ENCODE measurements at regions not wholly inside any gene's neighbourhood (a gene's known extent, or its start where the extent isn't known, plus 50 kb on each side); places are given as distances from the start of the nearest gene placed in this dataset.

DNA sequence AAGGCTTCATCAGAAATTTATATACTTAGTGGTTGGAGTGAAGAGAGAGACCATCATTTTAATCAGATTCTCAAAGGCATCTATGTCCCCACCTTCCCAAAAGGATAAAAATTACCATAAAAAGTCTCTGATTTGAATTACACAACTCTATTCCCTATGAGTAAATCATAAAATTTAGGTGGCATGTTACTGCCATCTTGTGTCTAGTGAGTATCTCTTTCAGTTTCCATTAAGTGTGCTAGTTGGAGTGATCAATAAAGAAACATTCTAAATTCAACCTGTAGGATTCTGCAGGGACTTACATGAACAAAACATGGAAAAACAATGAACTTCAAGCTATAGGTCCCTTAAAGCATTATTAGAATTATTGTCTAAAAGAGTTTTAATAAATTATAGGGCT is 655.4 kb downstream of the LTN1 start (continued):
- TF ChIP-seq ETV1 (tag; conservative IDR thresholded peaks at IDR 0.05; ENCODE audit: low read depth) (no peak), RBBP5 (IDR thresholded peaks at IDR 0.05; ENCODE audit: borderline replicate concordance, insufficient read depth, low read length, poor library complexity, severe bottlenecking) (no peak), ZFX (CRISPR knock-in tag; IDR thresholded peaks at IDR 0.05) (no peak), PHB (CRISPR knock-in tag; IDR thresholded peaks at IDR 0.05) (no peak)

DNA sequence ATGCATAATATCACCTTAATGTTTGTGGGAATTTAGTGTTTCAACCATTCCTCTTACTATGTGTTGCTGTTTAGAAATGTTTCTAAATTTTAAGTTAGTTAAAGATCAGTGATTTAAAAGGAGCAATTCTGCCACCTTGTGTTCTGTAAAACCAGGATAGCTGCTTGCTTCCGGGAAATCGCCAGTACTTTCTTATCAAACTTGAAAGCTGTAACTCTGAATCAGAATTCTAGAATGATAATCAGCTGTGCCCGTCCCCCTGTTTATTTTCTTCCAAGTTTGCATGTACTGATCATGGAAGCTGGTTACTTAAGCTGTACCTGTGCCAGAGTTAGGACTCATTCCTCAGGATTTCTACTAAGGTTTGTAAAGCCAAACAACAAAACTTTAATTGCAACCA is 656.4 kb downstream of the LTN1 start:
- DNase-seq (ENCODE audit: extremely low read depth in 1 of 4, low spot score in 3 of 4) (no peak), ATAC-seq (no peak), FAIRE-seq (no peak)
- intact Hi-C loops (cut with micrococcal nuclease) (loop anchor here (5.0 kb wide), 1 partner anchor 1484 kb away; no protein-coding TSS in a partner anchor), in situ Hi-C loops (cut with MboI) (no loop called here)
- Histone ChIP-seq H3K79me2 (ENCODE audit: control insufficient read depth, insufficient read depth, low read length) (no peaks in the 10 kb centered on the region), H3K27ac (ENCODE audit: extremely low read depth, low read depth, low read length) (no peak overlapping the region), H3K9me3 (replicated peaks; ENCODE audit: control insufficient read depth, insufficient read depth, low read depth, low read length) (no peaks in the 10 kb centered on the region), H2AFZ (ENCODE audit: low read depth, low read length) (no peak overlapping the region), H3K9ac (ENCODE audit: insufficient read depth in 1 of 2, low read depth in 2 of 2, low read length in 2 of 2) (no peak overlapping the region), H3K27me3 (ENCODE audit: control insufficient read depth in 2 of 2, insufficient read depth in 2 of 2, low read length in 2 of 2) (no peaks in the 10 kb centered on the region), H3K36me3 (ENCODE audit: control insufficient read depth, insufficient read depth, low read length) (no peaks in the 10 kb centered on the region), H3K4me1 (replicated peaks in 1 of 2; ENCODE audit: control insufficient read depth in 2 of 2, insufficient read depth in 2 of 2, low read length in 2 of 2) (no peaks in the 10 kb centered on the region), H3K9me1 (ENCODE audit: control insufficient read depth, insufficient read depth, low read length) (no peaks in the 10 kb centered on the region), H3K4me2 (ENCODE audit: insufficient read depth, low read length) (no peak overlapping the region), H3K4me3 (no peak overlapping the region), H4K20me1 (replicated peaks; ENCODE audit: control insufficient read depth, insufficient read depth, low read length) (no peaks in the 10 kb centered on the region)
- CTCF ChIA-PET (ENCODE audit: low intra/inter-chr PET ratio): no interaction called here
- POLR2A ChIA-PET: no interaction called here
- BruUV-seq (replicated peaks): no TSS peak
- TF ChIP-seq RAD21 (CRISPR knock-in tag; conservative IDR thresholded peaks at IDR 0.05 in 1 of 2, IDR thresholded peaks at IDR 0.05 in 1 of 2) (peak in 1 of 2 experiments; percentile 28; a peak in 1 of 4 replicates), CHD1 (IDR thresholded peaks at IDR 0.05; ENCODE audit: low read length) (no peak)
- 0% methylated on average over 3 of the region's 3 CpGs for WGBS (ENCODE audit: insufficient coverage, low coverage, missing lambda C conversion rate)
